Astrocyte (in vitro differentiated cells and primary cell): ENCODE measurements at regions not wholly inside any gene's neighbourhood (a gene's known extent, or its start where the extent isn't known, plus 50 kb on each side); places are given as distances from the start of the nearest gene placed in this dataset.

ENCODE experiments used
- DNase-seq: peaks from one replicate; pipeline ENCODE4 v3.0.0-alpha.2; 2010; ENCODE audit warnings: low read depth
- FAIRE-seq: peaks from 2 replicates; lab custom pipeline; 2011; peaks lifted over from hg19 to GRCh38; lab: Jason Lieb, UNC
- H2AFZ ChIP-seq: 2 replicates; pipeline ENCODE4 v1.6.0; 2012; ENCODE audit warnings: low read depth, low read length, inconsistent platforms
- H3K27ac ChIP-seq: 2 replicates; pipeline ENCODE4 v1.5.1; 2011; ENCODE audit warnings: low read depth, low read length, inconsistent platforms
- H3K27me3 ChIP-seq: 2 replicates; pipeline ENCODE4 v1.6.0; 2011; ENCODE audit warnings: low read length, inconsistent platforms; ENCODE audit not compliant: insufficient read depth
- H3K36me3 ChIP-seq: 2 replicates; pipeline ENCODE4 v1.5.1; 2011; ENCODE audit warnings: low read length, inconsistent platforms; ENCODE audit not compliant: insufficient read depth
- H3K4me1 ChIP-seq: 2 replicates; pipeline ENCODE4 v1.5.1; 2011; ENCODE audit warnings: low read length, inconsistent platforms; ENCODE audit not compliant: insufficient read depth
- H3K4me2 ChIP-seq: 2 replicates; pipeline ENCODE4 v1.6.0; 2012; ENCODE audit warnings: low read length, inconsistent platforms
- H3K4me3 ChIP-seq: 2 replicates; pipeline ENCODE4 v1.5.1; 2011; ENCODE audit warnings: low read depth, mild to moderate bottlenecking, low read length, inconsistent platforms; ENCODE audit not compliant: insufficient read depth
- H3K79me2 ChIP-seq: 2 replicates; pipeline ENCODE4 v1.6.0; 2012; ENCODE audit warnings: mild to moderate bottlenecking, low read length, inconsistent platforms; ENCODE audit not compliant: insufficient read depth
- H3K9ac ChIP-seq: 2 replicates; pipeline ENCODE4 v1.6.0; 2012; ENCODE audit warnings: mild to moderate bottlenecking, low read length, inconsistent platforms
- H3K9me3 ChIP-seq: 2 replicates; pipeline ENCODE4 v1.5.1; 2012; ENCODE audit warnings: low read depth, mild to moderate bottlenecking, low read length, inconsistent platforms; ENCODE audit not compliant: insufficient read depth
- H4K20me1 ChIP-seq: 2 replicates; pipeline ENCODE4 v1.6.0; 2012; ENCODE audit warnings: low read length, inconsistent platforms; ENCODE audit not compliant: insufficient read depth
- H3K27ac Mint-ChIP-seq: one replicate; pipeline ENCODE4 v1.8.0; 2021; ENCODE audit warnings: mild to moderate bottlenecking, mixed read lengths; ENCODE audit not compliant: unreplicated experiment
- H3K27me3 Mint-ChIP-seq: one replicate; pipeline ENCODE4 v1.8.0; 2021; ENCODE audit warnings: low read depth, mixed read lengths; ENCODE audit not compliant: unreplicated experiment
- H3K36me3 Mint-ChIP-seq: one replicate; pipeline ENCODE4 v1.8.0; 2021; ENCODE audit warnings: low read depth, mixed read lengths; ENCODE audit not compliant: unreplicated experiment
- H3K4me1 Mint-ChIP-seq: one replicate; pipeline ENCODE4 v1.8.0; 2021; ENCODE audit warnings: low read depth, mixed read lengths; ENCODE audit not compliant: unreplicated experiment
- H3K4me3 Mint-ChIP-seq: one replicate; pipeline ENCODE4 v1.8.0; 2021; ENCODE audit warnings: mild to moderate bottlenecking, moderate library complexity, mixed read lengths; ENCODE audit not compliant: unreplicated experiment
- H3K9me3 Mint-ChIP-seq: one replicate; pipeline ENCODE4 v1.8.0; 2021; ENCODE audit warnings: mild to moderate bottlenecking, mixed read lengths; ENCODE audit not compliant: unreplicated experiment
- EZH2 ChIP-seq: IDR thresholded peaks from 2 replicates; pipeline ENCODE4 v1.6.1; 2012; ENCODE audit warnings: mild to moderate bottlenecking, low read length, inconsistent platforms; ENCODE audit not compliant: insufficient read depth
- TF ChIP-seq, protein P1 (sequence below): IDR thresholded peaks from 2 replicates; pipeline ENCODE4 v1.5.1; 2011; ENCODE audit warnings: low read depth, mild to moderate bottlenecking, inconsistent platforms, low read length, moderate library complexity; ENCODE audit not compliant: insufficient read depth

GRCh38 chr6:106908386-106908840, 66.1 kb downstream of the CD24 start:
- peaks cover 5% of the 10 kb centered on the region for H3K9me3 Mint-ChIP-seq

DNA sequence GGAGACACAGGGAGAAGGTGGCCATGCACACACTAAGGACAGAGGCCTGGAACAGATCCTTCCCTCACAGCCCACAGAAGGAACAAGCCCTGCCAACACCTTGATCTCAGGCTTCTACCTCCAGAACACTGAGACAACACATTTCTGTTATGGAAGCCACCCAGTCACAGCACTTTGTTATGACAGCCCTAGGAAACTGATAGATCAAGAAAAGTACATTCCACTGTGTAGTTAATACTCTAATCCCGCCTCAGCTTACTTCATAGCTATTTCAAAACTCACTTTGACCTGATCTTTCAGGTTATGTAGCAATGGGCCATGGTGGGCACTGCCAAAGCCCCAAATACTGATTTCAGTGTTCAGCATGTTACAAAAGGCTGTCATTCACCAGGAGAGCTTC, 66.8 kb downstream of the CD24 start:
- no peak overlapping the region for H3K27ac Mint-ChIP-seq
- Histone ChIP-seq H3K9me3 (no peaks in the 10 kb centered on the region), H3K4me2 (no peak overlapping the region), H2AFZ (no peak overlapping the region), H3K4me1 (no peaks in the 10 kb centered on the region), H4K20me1 (no peaks in the 10 kb centered on the region), H3K4me3 (no peak overlapping the region), H3K27ac (no peak overlapping the region), H3K79me2 (no peaks in the 10 kb centered on the region), H3K36me3 (no peaks in the 10 kb centered on the region), H3K27me3 (peaks cover 2% of the 10 kb centered on the region), H3K9ac (no peak overlapping the region)
- peaks cover 2% of the 10 kb centered on the region for H3K27me3 Mint-ChIP-seq
- no peaks in the 10 kb centered on the region for H3K36me3 Mint-ChIP-seq
- no peak for DNase-seq
- peaks cover 5% of the 10 kb centered on the region for H3K9me3 Mint-ChIP-seq
- no peak for TF ChIP-seq EZH2
- TF ChIP-seq, protein P1, sequence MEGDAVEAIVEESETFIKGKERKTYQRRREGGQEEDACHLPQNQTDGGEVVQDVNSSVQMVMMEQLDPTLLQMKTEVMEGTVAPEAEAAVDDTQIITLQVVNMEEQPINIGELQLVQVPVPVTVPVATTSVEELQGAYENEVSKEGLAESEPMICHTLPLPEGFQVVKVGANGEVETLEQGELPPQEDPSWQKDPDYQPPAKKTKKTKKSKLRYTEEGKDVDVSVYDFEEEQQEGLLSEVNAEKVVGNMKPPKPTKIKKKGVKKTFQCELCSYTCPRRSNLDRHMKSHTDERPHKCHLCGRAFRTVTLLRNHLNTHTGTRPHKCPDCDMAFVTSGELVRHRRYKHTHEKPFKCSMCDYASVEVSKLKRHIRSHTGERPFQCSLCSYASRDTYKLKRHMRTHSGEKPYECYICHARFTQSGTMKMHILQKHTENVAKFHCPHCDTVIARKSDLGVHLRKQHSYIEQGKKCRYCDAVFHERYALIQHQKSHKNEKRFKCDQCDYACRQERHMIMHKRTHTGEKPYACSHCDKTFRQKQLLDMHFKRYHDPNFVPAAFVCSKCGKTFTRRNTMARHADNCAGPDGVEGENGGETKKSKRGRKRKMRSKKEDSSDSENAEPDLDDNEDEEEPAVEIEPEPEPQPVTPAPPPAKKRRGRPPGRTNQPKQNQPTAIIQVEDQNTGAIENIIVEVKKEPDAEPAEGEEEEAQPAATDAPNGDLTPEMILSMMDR: no peak
- FAIRE-seq: no peak
- no peak overlapping the region for H3K4me3 Mint-ChIP-seq
- no peaks in the 10 kb centered on the region for H3K4me1 Mint-ChIP-seq

More at GRCh38 chr6:106908386-106908840, 66.1 kb downstream of the CD24 start:
- no peaks in the 10 kb centered on the region for H3K9me3 ChIP-seq
- H2AFZ ChIP-seq: no peak overlapping the region
- no peaks in the 10 kb centered on the region for H3K4me1 ChIP-seq
- H3K4me3 ChIP-seq: no peak overlapping the region
- no peak overlapping the region for H3K27ac ChIP-seq
- no peak overlapping the region for H3K9ac ChIP-seq
- H3K27ac Mint-ChIP-seq: no peak overlapping the region
- H3K4me3 Mint-ChIP-seq: no peak overlapping the region
- no peaks in the 10 kb centered on the region for H3K36me3 Mint-ChIP-seq
- H4K20me1 ChIP-seq: no peaks in the 10 kb centered on the region
- no peaks in the 10 kb centered on the region for H3K79me2 ChIP-seq
- TF ChIP-seq, protein P1: no peak
- TF ChIP-seq EZH2: no peak
- H3K36me3 ChIP-seq: no peaks in the 10 kb centered on the region
- H3K27me3 Mint-ChIP-seq: peaks cover under 1% of the 10 kb centered on the region
- no peak for DNase-seq
- no peak overlapping the region for H3K4me2 ChIP-seq
- no peaks in the 10 kb centered on the region for H3K4me1 Mint-ChIP-seq
- peaks cover 2% of the 10 kb centered on the region for H3K27me3 ChIP-seq
- no peak for FAIRE-seq

GRCh38 chr6:106906232-106906631, 68.3 kb downstream of the CD24 start:
- H3K27ac Mint-ChIP-seq: no peak overlapping the region
- no peak overlapping the region for H2AFZ ChIP-seq
- no peaks in the 10 kb centered on the region for H3K36me3 Mint-ChIP-seq

More at GRCh38 chr6:106906232-106906631, 68.3 kb downstream of the CD24 start:
- no peak overlapping the region for H3K4me3 Mint-ChIP-seq
- H3K9me3 ChIP-seq: no peaks in the 10 kb centered on the region
- no peaks in the 10 kb centered on the region for H3K4me1 ChIP-seq
- H3K79me2 ChIP-seq: no peaks in the 10 kb centered on the region
- no peak overlapping the region for H3K9ac ChIP-seq
- no peak for TF ChIP-seq EZH2
- TF ChIP-seq, protein P1: no peak
- H3K9me3 Mint-ChIP-seq: peaks cover 6% of the 10 kb centered on the region
- DNase-seq (no peak), FAIRE-seq (no peak)
- peaks cover 2% of the 10 kb centered on the region for H3K27me3 ChIP-seq
- no peak overlapping the region for H3K27ac ChIP-seq
- no peaks in the 10 kb centered on the region for H4K20me1 ChIP-seq
- H3K4me1 Mint-ChIP-seq: no peaks in the 10 kb centered on the region
- H3K27me3 Mint-ChIP-seq: peaks cover 2% of the 10 kb centered on the region
- no peaks in the 10 kb centered on the region for H3K36me3 ChIP-seq
- no peak overlapping the region for H3K4me2 ChIP-seq
- H3K4me3 ChIP-seq: no peak overlapping the region
